DOHH2 (cell line): ENCODE measurements at regions not wholly inside any gene's neighbourhood (a gene's known extent, or its start where the extent isn't known, plus 50 kb on each side); places are given as distances from the start of the nearest gene placed in this dataset.

Source experiments
- EZH2phosphoT487 ChIP-seq: fragments of 200-600 bp; sonication (generic); IDR thresholded peaks from 2 replicates; pipeline ENCODE4 v1.6.1; 2017; ENCODE audit warnings: borderline replicate concordance, mild to moderate bottlenecking, antibody characterized with exemption, low read length, moderate library complexity, mixed read lengths
- TF ChIP-seq, protein P1 (sequence below): fragments of 200-600 bp; sonication (generic); IDR thresholded peaks from one replicate; pipeline ENCODE4 v1.5.1; 2014; ENCODE audit warnings: antibody characterized with exemption, mild to moderate bottlenecking, low read depth, low read length; ENCODE audit not compliant: poor library complexity, severe bottlenecking

DNA sequence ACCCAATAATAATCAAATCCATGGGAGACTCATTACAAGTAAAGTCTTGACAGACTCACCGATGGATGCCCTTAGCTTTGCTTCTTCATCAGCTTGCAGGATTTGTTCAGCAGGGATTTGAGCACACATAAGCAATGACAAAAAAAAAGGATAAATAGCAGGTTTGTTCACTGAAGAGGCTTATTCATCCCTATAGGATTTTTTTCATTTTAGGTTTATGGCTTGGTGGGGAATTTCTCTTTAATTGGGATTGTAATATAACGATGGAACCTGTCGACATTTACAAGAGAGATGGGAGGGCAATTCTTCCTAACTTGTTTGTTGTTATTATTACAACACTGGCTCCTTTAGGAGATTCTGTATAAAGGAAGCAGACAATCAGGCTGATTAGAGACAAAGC, 649.1 kb upstream of the PLXNA2 start:
- TF ChIP-seq, protein P1, sequence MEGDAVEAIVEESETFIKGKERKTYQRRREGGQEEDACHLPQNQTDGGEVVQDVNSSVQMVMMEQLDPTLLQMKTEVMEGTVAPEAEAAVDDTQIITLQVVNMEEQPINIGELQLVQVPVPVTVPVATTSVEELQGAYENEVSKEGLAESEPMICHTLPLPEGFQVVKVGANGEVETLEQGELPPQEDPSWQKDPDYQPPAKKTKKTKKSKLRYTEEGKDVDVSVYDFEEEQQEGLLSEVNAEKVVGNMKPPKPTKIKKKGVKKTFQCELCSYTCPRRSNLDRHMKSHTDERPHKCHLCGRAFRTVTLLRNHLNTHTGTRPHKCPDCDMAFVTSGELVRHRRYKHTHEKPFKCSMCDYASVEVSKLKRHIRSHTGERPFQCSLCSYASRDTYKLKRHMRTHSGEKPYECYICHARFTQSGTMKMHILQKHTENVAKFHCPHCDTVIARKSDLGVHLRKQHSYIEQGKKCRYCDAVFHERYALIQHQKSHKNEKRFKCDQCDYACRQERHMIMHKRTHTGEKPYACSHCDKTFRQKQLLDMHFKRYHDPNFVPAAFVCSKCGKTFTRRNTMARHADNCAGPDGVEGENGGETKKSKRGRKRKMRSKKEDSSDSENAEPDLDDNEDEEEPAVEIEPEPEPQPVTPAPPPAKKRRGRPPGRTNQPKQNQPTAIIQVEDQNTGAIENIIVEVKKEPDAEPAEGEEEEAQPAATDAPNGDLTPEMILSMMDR: no peak
- no peak for TF ChIP-seq EZH2phosphoT487
